Trophoblast cell (in vitro differentiated cells and primary cell): ENCODE measurements at regions not wholly inside any gene's neighbourhood (a gene's known extent, or its start where the extent isn't known, plus 50 kb on each side); places are given as distances from the start of the nearest gene placed in this dataset.
"Not testable (repeated sequence)": the region's sequence is repeated elsewhere in the genome, so short reads cannot be mapped to it uniquely, and the experiment has no call there.

Source experiments
- DNase-seq, 2 donors: peaks; one replicate each; pipeline ENCODE4 v3.0.0-alpha.2; 2016
- H2AFZ ChIP-seq: 2 replicates; pipeline ENCODE4 v1.6.1; 2013; ENCODE audit warnings: low read length, moderate library complexity, mild to moderate bottlenecking; ENCODE audit not compliant: insufficient read depth, poor library complexity
- H2AK5ac ChIP-seq: 2 replicates; pipeline ENCODE4 v1.6.1; 2013; ENCODE audit warnings: mild to moderate bottlenecking, low read length
- H2BK120ac ChIP-seq: 2 replicates; pipeline ENCODE4 v1.6.1; 2013; ENCODE audit warnings: low read length, mild to moderate bottlenecking, moderate library complexity; ENCODE audit not compliant: insufficient read depth, poor library complexity
- H2BK12ac ChIP-seq: 2 replicates; pipeline ENCODE4 v1.6.1; 2013; ENCODE audit warnings: mild to moderate bottlenecking, low read length, moderate library complexity
- H2BK5ac ChIP-seq: 2 replicates; pipeline ENCODE4 v1.6.1; 2013; ENCODE audit warnings: low read length, low read depth, moderate library complexity, mild to moderate bottlenecking; ENCODE audit not compliant: poor library complexity
- H3K14ac ChIP-seq: 2 replicates; pipeline ENCODE4 v1.6.1; 2013; ENCODE audit warnings: mild to moderate bottlenecking, low read length
- H3K18ac ChIP-seq: 2 replicates; pipeline ENCODE4 v1.6.1; 2013; ENCODE audit warnings: mild to moderate bottlenecking, low read length
- H3K23ac ChIP-seq: 2 replicates; pipeline ENCODE4 v1.6.1; 2013; ENCODE audit warnings: low read length
- H3K27ac ChIP-seq: 2 replicates; pipeline ENCODE4 v1.5.1; 2013; ENCODE audit warnings: low read depth, mild to moderate bottlenecking, inconsistent platforms, low read length, moderate library complexity
- H3K27me3 ChIP-seq: 2 replicates; pipeline ENCODE4 v1.6.1; 2013; ENCODE audit warnings: inconsistent platforms, mild to moderate bottlenecking, low read length, moderate library complexity; ENCODE audit not compliant: insufficient read depth
- H3K36me3 ChIP-seq, 2 experiments: 1 replicate in 1 of 2; 2 replicates in 1 of 2; pipeline ENCODE4 v1.6.1; 2013; ENCODE audit warnings: low read length in 2 of 2, mild to moderate bottlenecking in 2 of 2, moderate library complexity in 1 of 2; ENCODE audit not compliant: insufficient read depth in 2 of 2, control insufficient read depth in 1 of 2
- H3K4ac ChIP-seq: 2 replicates; pipeline ENCODE4 v1.6.1; 2013; ENCODE audit warnings: low read depth, mild to moderate bottlenecking, low read length, moderate library complexity
- H3K4me1 ChIP-seq, 2 experiments: 1 replicate in 1 of 2; 2 replicates in 1 of 2; pipeline ENCODE4 v1.6.1; 2013; ENCODE audit warnings: low read length in 2 of 2, mild to moderate bottlenecking in 2 of 2, moderate library complexity in 1 of 2; ENCODE audit not compliant: insufficient read depth in 2 of 2, control insufficient read depth in 1 of 2
- H3K4me2 ChIP-seq: 2 replicates; pipeline ENCODE4 v1.6.1; 2013; ENCODE audit warnings: inconsistent platforms, mild to moderate bottlenecking, low read length, moderate library complexity
- H3K4me3 ChIP-seq: 2 replicates; pipeline ENCODE4 v1.5.1; 2013; ENCODE audit warnings: mild to moderate bottlenecking, low read depth, low read length, inconsistent platforms
- H3K79me1 ChIP-seq: one replicate; pipeline ENCODE4 v1.6.1; 2013; ENCODE audit warnings: low read length
- H3K79me2 ChIP-seq: 2 replicates; pipeline ENCODE4 v1.6.1; 2013; ENCODE audit warnings: low read length, mild to moderate bottlenecking; ENCODE audit not compliant: control insufficient read depth, insufficient read depth, poor library complexity
- H3K9ac ChIP-seq: 2 replicates; pipeline ENCODE4 v1.6.1; 2013; ENCODE audit warnings: mild to moderate bottlenecking, low read length
- H3K9me3 ChIP-seq: 2 replicates; pipeline ENCODE4 v1.6.1; 2013; ENCODE audit warnings: low read depth, mild to moderate bottlenecking, control low read depth, inconsistent platforms, low read length; ENCODE audit not compliant: insufficient read depth
- H4K12ac ChIP-seq: 2 replicates; pipeline ENCODE4 v1.6.1; 2013; ENCODE audit warnings: low read depth, mild to moderate bottlenecking, low read length, moderate library complexity
- H4K8ac ChIP-seq: 2 replicates; pipeline ENCODE4 v1.6.1; 2013; ENCODE audit warnings: low read depth, mild to moderate bottlenecking, low read length, moderate library complexity
- H4K91ac ChIP-seq: one replicate; pipeline ENCODE4 v1.6.1; 2013; ENCODE audit warnings: low read depth, mild to moderate bottlenecking, low read length, moderate library complexity
- WGBS: extraction: QIAGEN DNeasy Blood & Tissue Kit; methylation state at CpG from one replicate; pipeline ENCODE4 v1.1.7; 2013; ENCODE audit warnings: missing lambda C conversion rate; ENCODE audit not compliant: insufficient read length, insufficient coverage; ENCODE audit errors: extremely low coverage; 5-methylcytosine and 5-hydroxymethylcytosine counted together

GRCh38 chr12:70008944-70009343, 183.9 kb downstream of the MYRFL start:
- Histone ChIP-seq H3K9me3 (peaks cover 3% of the 10 kb centered on the region), H2BK5ac (no peak overlapping the region)

DNA sequence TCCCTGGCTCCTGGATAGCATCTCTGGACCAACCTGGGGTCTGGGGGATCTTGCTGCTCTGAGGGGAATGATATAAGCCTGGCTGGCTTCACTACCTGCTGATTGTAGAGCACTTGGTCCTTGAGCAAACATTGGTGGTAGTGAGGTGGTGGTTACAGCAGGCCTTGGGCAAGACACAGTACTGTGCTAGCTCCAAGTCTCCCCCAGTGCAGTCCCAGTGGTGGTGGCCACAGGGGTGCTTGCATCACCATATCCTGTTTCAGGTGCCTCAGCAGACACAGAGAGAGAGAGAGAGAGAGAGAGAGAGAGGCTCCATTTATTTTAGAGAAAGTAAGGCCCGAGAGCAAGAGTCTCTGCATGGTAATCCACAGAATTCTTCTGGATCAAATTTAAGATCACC, 186.3 kb downstream of the MYRFL start:
- H3K36me3 ChIP-seq = no peaks in the 10 kb centered on the region

More at GRCh38 chr12:70008944-70009343, 183.9 kb downstream of the MYRFL start:
- Histone ChIP-seq H3K27me3 (no peaks in the 10 kb centered on the region), H2BK12ac (no peak overlapping the region), H3K4me2 (no peak overlapping the region), H3K18ac (no peak overlapping the region), H3K4me3 (no peak overlapping the region), H3K4me1 (no peaks in the 10 kb centered on the region), H3K36me3 (no peaks in the 10 kb centered on the region), H2AFZ (no peak overlapping the region), H3K79me1 (no peaks in the 10 kb centered on the region), H4K12ac (no peak overlapping the region), H3K4ac (no peak overlapping the region), H3K9ac (no peak overlapping the region), H2BK120ac (no peak overlapping the region), H3K79me2 (no peaks in the 10 kb centered on the region), H4K91ac (no peak overlapping the region), H3K27ac (no peak overlapping the region), H3K23ac (no peak overlapping the region), H3K14ac (no peak overlapping the region), H4K8ac (no peak overlapping the region), H2AK5ac (no peak overlapping the region)
- no peak for DNase-seq

GRCh38 chr12:70013016-70013415, 188.0 kb downstream of the MYRFL start:
- H3K9me3 ChIP-seq, H3K36me3 ChIP-seq, H2AFZ ChIP-seq, H3K18ac ChIP-seq, H3K4me3 ChIP-seq, H3K23ac ChIP-seq, H3K4me1 ChIP-seq, H3K4me2 ChIP-seq, H2BK120ac ChIP-seq, H2AK5ac ChIP-seq, H4K8ac ChIP-seq, H3K79me2 ChIP-seq, DNase-seq, H3K9ac ChIP-seq, H3K4ac ChIP-seq, H3K14ac ChIP-seq, H3K79me1 ChIP-seq, H3K27ac ChIP-seq, H2BK12ac ChIP-seq, H4K12ac ChIP-seq, H2BK5ac ChIP-seq, H3K27me3 ChIP-seq, H4K91ac ChIP-seq: not testable (repeated sequence)
- WGBS = no CpG with 5 or more reads among the region's 23 CpGs

More for the DNA sequence above, 186.3 kb downstream of the MYRFL start:
- DNase-seq = no peak
- Histone ChIP-seq H3K79me1 (no peaks in the 10 kb centered on the region), H2BK12ac (no peak overlapping the region), H4K91ac (no peak overlapping the region), H3K9me3 (peaks cover 3% of the 10 kb centered on the region), H4K8ac (no peak overlapping the region), H3K14ac (no peak overlapping the region), H3K23ac (no peak overlapping the region), H3K27ac (no peak overlapping the region), H2AK5ac (no peak overlapping the region), H3K79me2 (no peaks in the 10 kb centered on the region), H2BK5ac (no peak overlapping the region), H3K9ac (no peak overlapping the region), H3K27me3 (no peaks in the 10 kb centered on the region), H3K4ac (no peak overlapping the region), H3K18ac (no peak overlapping the region), H3K4me3 (no peak overlapping the region), H4K12ac (no peak overlapping the region), H3K4me2 (no peak overlapping the region), H2AFZ (no peak overlapping the region), H2BK120ac (no peak overlapping the region), H3K4me1 (no peaks in the 10 kb centered on the region)
- WGBS = no CpG with 5 or more reads among the region's 1 CpG

DNA sequence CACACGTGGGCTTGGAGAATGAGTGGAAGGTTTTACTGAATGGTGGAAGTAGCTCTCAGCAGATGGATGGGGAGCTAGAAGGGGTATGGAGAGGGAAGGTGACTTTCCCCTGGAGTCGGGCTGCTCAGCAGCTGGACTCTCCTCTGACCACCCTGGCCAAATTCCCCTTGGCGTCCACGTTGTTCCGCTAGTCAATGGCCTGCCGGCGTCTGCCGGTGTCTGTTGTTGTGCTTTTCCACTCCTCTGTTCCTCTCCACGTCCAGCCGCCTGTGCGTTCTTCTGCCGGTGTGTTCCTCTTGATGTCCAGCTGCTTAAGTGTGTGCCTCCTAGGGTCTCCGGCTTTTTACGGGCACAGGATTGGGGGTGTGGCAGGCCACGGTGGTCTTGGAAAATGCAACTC, 203.5 kb downstream of the MYRFL start:
- no peak overlapping the region for H2AK5ac ChIP-seq
- H3K23ac ChIP-seq = no peak overlapping the region
- no peak overlapping the region for H4K91ac ChIP-seq
- no peaks in the 10 kb centered on the region for H3K27me3 ChIP-seq
- no peak overlapping the region for H2AFZ ChIP-seq
- no peaks in the 10 kb centered on the region for H3K79me2 ChIP-seq
- H3K4me1 ChIP-seq = peaks cover 0 to 2% of the 10 kb centered on the region in 2 experiments
- H2BK5ac ChIP-seq = no peak overlapping the region
- no peak overlapping the region for H3K18ac ChIP-seq
- H3K9me3 ChIP-seq = peaks cover 2% of the 10 kb centered on the region
- no peaks in the 10 kb centered on the region for H3K36me3 ChIP-seq
- DNase-seq = no peak
- no peak overlapping the region for H3K4me2 ChIP-seq
- H4K12ac ChIP-seq = no peak overlapping the region
- no peak overlapping the region for H3K14ac ChIP-seq
- no peaks in the 10 kb centered on the region for H3K79me1 ChIP-seq
- no peak overlapping the region for H3K9ac ChIP-seq
- WGBS = no CpG with 5 or more reads among the region's 15 CpGs
- H3K27ac ChIP-seq = no peak overlapping the region
- H3K4me3 ChIP-seq = no peak overlapping the region
- no peak overlapping the region for H2BK12ac ChIP-seq
- H4K8ac ChIP-seq = no peak overlapping the region
- H2BK120ac ChIP-seq = no peak overlapping the region
- no peak overlapping the region for H3K4ac ChIP-seq
